Transverse colon (tissue), 4 donors: ENCODE measurements at regions not wholly inside any gene's neighbourhood (a gene's known extent, or its start where the extent isn't known, plus 50 kb on each side); places are given as distances from the start of the nearest gene placed in this dataset.

Experiments used
- DNase-seq: peaks from one replicate; pipeline ENCODE4 v3.0.0-alpha.2; 2019
- H3K27ac ChIP-seq, 4 donors: fragments of 200-600 bp; sonication (generic); 2 replicates each; pipeline ENCODE4 v1.5.1; 2016 to 2018; ENCODE audit warnings: inconsistent platforms in 4 of 4
- H3K27me3 ChIP-seq: fragments of 200-600 bp; sonication (generic); 2 replicates; pipeline ENCODE4 v1.5.1; 2017; ENCODE audit warnings: inconsistent platforms
- H3K36me3 ChIP-seq, 4 donors: fragments of 200-600 bp; sonication (generic); 2 replicates each; pipeline ENCODE4 v1.5.1; 2017 to 2019; ENCODE audit warnings: inconsistent platforms in 4 of 4
- H3K4me1 ChIP-seq, 4 donors: fragments of 200-600 bp; sonication (generic); 2 replicates each; pipeline ENCODE4 v1.5.1; 2017 to 2020; ENCODE audit warnings: inconsistent platforms in 4 of 4
- H3K4me3 ChIP-seq, 4 donors: fragments of 200-600 bp; sonication (generic); 1 replicate in 1 of 4; 2 replicates in 3 of 4; pipeline versions ENCODE4 v1.5.1 to v1.6.1; 2017 to 2019; ENCODE audit warnings: inconsistent platforms in 4 of 4
- H3K9me3 ChIP-seq, 2 donors: fragments of 200-600 bp; sonication (generic); 2 replicates each; pipeline ENCODE4 v1.5.1; 2017 to 2019; ENCODE audit warnings: inconsistent platforms in 2 of 2
- CTCF ChIP-seq, 5 experiments: fragments of 200-600 bp in 3 of 5; fragments of 450-650 bp in 2 of 5; sonication (generic) in 3 of 5; IDR thresholded peaks; 1 replicate in 2 of 5; 2 replicates in 3 of 5; pipeline ENCODE4 v1.5.1; 2016 to 2017; ENCODE audit warnings: antibody characterized with exemption in 5 of 5, inconsistent platforms in 3 of 5, mild to moderate bottlenecking in 2 of 5, moderate library complexity in 1 of 5
- EP300 ChIP-seq: sonication (generic); formaldehyde crosslinking; IDR thresholded peaks from one replicate; pipeline ENCODE4 v1.6.1; 2017; ENCODE audit warnings: antibody characterized with exemption, low read depth
- POLR2A ChIP-seq: fragments of 450-650 bp; IDR thresholded peaks from one replicate; pipeline ENCODE4 v1.6.1; 2016; ENCODE audit warnings: antibody characterized with exemption, mild to moderate bottlenecking, moderate library complexity
- POLR2AphosphoS5 ChIP-seq, 3 donors: sonication (generic); formaldehyde crosslinking; IDR thresholded peaks; one replicate each; pipeline ENCODE4 v1.6.1; 2016; ENCODE audit warnings: antibody characterized with exemption in 3 of 3
- WGBS, 2 donors: methylation state at CpG; one replicate each; pipeline ENCODE4 v1.1.5; 2018; ENCODE audit warnings: low coverage in 1 of 2; 5-methylcytosine and 5-hydroxymethylcytosine counted together
- in situ Hi-C, 4 donors: fragments of 200-750 bp; cut with MboI; loops; one replicate each; pipeline versions ENCODE4 v1.15.0 to v1.15.1; 2017; ENCODE audit warnings: low sequenced_read_pairs in 3 of 4, low pct_ligation_motif_present in 1 of 4, low pct_unique_long_range_greater_than_20kb in 1 of 4
- intact Hi-C: fragments of 100-400 bp; cut with DNase I; formaldehyde crosslinking; loops from one replicate; pipeline ENCODE4 v1.15.1; 2023; ENCODE audit warnings: low total_unique reads

- Histone ChIP-seq H3K27me3 (no peaks in the 10 kb centered on the region), H3K4me1 (no peaks in the 10 kb centered on the region), H3K36me3 (no peaks in the 10 kb centered on the region), H3K4me3 (no peak overlapping the region), H3K27ac (no peak overlapping the region), H3K9me3 (no peaks in the 10 kb centered on the region)
- TF ChIP-seq CTCF (IDR thresholded peaks at IDR 0.05) = no peak
- no peak for TF ChIP-seq POLR2A
- TF ChIP-seq EP300 = no peak
- no peak for TF ChIP-seq POLR2AphosphoS5 (IDR thresholded peaks at IDR 0.05)
- no peak for DNase-seq
- intact Hi-C loops = no loop called here
- 83 to 87% methylated on average over 1 of the region's 1 CpG for WGBS, 2 donors
- in situ Hi-C loops = no loop called here
Measured at GRCh38 chr15:95687061-95687460, 643.4 kb upstream of the NR2F2 start.

- Histone ChIP-seq H3K27ac (no peak overlapping the region), H3K4me3 (no peak overlapping the region), H3K27me3 (no peaks in the 10 kb centered on the region), H3K4me1 (no peaks in the 10 kb centered on the region), H3K36me3 (no peaks in the 10 kb centered on the region), H3K9me3 (peaks cover 0 to 4% of the 10 kb centered on the region in 2 donors)
- no peak for DNase-seq
- TF ChIP-seq EP300 = no peak
- TF ChIP-seq POLR2A = no peak
- TF ChIP-seq CTCF (IDR thresholded peaks at IDR 0.05) = no peak
- no peak for TF ChIP-seq POLR2AphosphoS5 (IDR thresholded peaks at IDR 0.05)
- intact Hi-C loops = no loop called here
- 65 to 86% methylated on average over 2 of the region's 2 CpGs for WGBS, 2 donors
- in situ Hi-C loops = no loop called here
Measured at GRCh38 chr15:95687686-95688085, 642.8 kb upstream of the NR2F2 start.

GRCh38 chr15:95690631-95691340, 639.7 kb upstream of the NR2F2 start:
- Histone ChIP-seq H3K4me3 (no peak overlapping the region), H3K4me1 (no peaks in the 10 kb centered on the region), H3K27me3 (no peaks in the 10 kb centered on the region), H3K27ac (no peak overlapping the region), H3K9me3 (peaks cover 24 to 29% of the 10 kb centered on the region in 2 donors), H3K36me3 (no peaks in the 10 kb centered on the region)
- in situ Hi-C loops (no loop called here), intact Hi-C loops (no loop called here)
- WGBS, 2 donors = 82 to 88% methylated on average over 7 of the region's 7 CpGs
- no peak for DNase-seq
- TF ChIP-seq CTCF (IDR thresholded peaks at IDR 0.05) (no peak), POLR2AphosphoS5 (IDR thresholded peaks at IDR 0.05) (no peak), EP300 (no peak), POLR2A (no peak)

GRCh38 chr15:95693917-95694316, 636.6 kb upstream of the NR2F2 start:
- DNase-seq = no peak
- WGBS, 2 donors = 41 to 81% methylated on average over 1 of the region's 1 CpG
- no peaks in the 10 kb centered on the region for H3K36me3 ChIP-seq
- H3K4me1 ChIP-seq = no peaks in the 10 kb centered on the region
- TF ChIP-seq POLR2AphosphoS5 (IDR thresholded peaks at IDR 0.05) = no peak
- no peak overlapping the region for H3K4me3 ChIP-seq
- intact Hi-C loops = no loop called here
- in situ Hi-C loops = no loop called here
- H3K27me3 ChIP-seq = no peaks in the 10 kb centered on the region
- H3K9me3 ChIP-seq = peaks cover 24 to 29% of the 10 kb centered on the region in 2 donors
- no peak overlapping the region for H3K27ac ChIP-seq

GRCh38 chr15:95698230-95698629, 632.3 kb upstream of the NR2F2 start:
- in situ Hi-C loops = no loop called here
- no peak for DNase-seq
- intact Hi-C loops = no loop called here
- no peak overlapping the region for H3K4me3 ChIP-seq
- H3K27ac ChIP-seq = no peak overlapping the region
- 40 to 65% methylated on average over 2 of the region's 2 CpGs for WGBS, 2 donors
- no peak for TF ChIP-seq POLR2AphosphoS5 (IDR thresholded peaks at IDR 0.05)
- TF ChIP-seq EP300 = no peak
- TF ChIP-seq CTCF (IDR thresholded peaks at IDR 0.05) = no peak
- no peak for TF ChIP-seq POLR2A
- H3K27me3 ChIP-seq = no peaks in the 10 kb centered on the region
- H3K4me1 ChIP-seq = no peaks in the 10 kb centered on the region
- peaks cover 37 to 46% of the 10 kb centered on the region in 2 donors for H3K9me3 ChIP-seq
- no peaks in the 10 kb centered on the region for H3K36me3 ChIP-seq
